ENCODE measurements at regions not wholly inside any gene's neighbourhood (a gene's known extent, or its start where the extent isn't known, plus 50 kb on each side); places are given as distances from the start of the nearest gene placed in this dataset.
"Not testable (repeated sequence)": the region's sequence is repeated elsewhere in the genome, so short reads cannot be mapped to it uniquely, and the experiment has no call there.

DNA sequence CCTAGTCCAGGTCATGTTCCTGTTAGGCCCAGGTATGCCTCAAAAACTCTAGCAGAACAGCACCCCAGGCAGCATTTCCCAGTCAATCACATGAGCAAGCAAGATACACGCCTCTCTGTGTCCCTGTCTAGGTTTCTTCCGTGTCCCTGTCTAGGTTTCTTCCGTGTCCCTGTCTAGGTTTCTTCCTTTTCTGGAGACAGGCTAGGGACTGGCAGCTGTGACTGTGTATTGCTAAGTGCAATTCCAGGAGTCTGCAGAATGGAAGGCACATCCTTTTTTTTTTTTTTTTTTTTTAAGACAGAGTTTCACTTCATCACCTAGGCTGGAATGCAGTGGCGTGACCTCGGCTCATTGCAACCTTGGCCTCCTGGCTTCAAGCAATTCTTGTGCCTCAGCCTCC, 77.6 kb downstream of the SETD4 start:
- in situ Hi-C loops (cut with HindIII; ENCODE audit: low sequenced_read_pairs): no loop called here

DNA sequence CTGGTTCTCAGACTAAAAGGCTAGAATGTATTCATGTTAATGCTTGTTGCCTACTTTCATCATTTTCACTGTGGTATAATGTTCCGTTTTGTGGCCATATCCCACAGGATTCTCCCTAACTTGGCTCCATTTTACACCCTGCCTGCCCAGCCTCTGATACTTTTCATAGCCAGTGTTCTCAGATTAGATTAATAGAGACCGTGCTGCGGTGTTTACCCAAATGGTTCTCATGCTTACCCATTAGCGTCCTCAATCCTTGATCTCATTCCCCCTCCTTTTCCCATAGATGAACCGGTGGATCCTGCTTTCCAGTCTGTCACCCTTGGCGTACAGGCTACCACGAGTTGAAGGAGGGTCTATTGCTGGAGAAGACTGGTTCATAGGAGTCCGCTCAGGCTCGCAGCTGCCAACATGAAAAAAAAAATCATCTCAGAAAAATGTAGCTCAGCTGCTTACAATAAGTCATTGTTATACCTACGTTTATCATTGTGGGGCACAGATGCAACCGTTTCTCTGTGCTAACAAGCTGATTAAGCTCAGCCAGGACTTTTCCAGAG, 78.7 kb downstream of the SETD4 start:
- in situ Hi-C loops (cut with HindIII; ENCODE audit: low sequenced_read_pairs): no loop called here

DNA sequence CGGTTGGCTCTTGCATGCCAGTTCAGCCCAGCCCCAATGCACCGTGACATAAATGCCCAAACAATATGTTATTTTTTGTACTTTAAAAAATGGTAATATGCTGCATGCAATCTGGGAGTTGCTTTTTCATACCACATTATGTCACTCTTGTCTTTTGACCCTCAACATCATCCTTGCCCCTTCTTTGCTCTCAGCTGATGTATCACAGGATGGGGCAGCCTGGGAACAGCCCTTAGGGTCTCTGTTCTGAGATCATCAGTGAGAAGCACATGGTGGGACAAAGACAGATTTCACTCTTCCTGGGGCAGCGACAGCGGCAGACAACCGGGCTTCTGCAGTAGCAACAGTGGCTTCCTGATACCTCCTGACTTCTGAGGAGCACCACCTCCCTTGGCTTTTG, 79.5 kb downstream of the SETD4 start:
- in situ Hi-C loops (cut with HindIII; ENCODE audit: low sequenced_read_pairs): no loop called here

DNA sequence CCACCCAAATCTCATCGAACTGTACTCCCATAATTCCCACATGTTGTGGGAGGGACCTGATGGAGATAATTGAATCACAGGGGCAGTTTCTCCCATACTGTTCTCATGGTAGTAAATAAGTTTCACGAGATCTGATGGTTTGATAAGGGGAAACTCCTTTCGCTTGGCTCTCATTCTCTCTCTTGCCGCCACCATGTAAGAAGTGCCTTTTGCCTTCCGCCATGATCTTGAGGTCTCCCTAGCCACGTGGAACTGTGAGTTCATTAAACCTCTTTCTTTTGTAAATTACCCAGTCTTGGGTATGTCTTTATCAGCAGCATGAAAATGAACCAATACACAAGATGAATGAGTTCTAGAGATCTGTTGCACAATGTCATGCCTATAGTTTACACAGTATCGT, 82.5 kb downstream of the SETD4 start:
- in situ Hi-C loops (cut with HindIII; ENCODE audit: low sequenced_read_pairs): not testable (repeated sequence)

DNA sequence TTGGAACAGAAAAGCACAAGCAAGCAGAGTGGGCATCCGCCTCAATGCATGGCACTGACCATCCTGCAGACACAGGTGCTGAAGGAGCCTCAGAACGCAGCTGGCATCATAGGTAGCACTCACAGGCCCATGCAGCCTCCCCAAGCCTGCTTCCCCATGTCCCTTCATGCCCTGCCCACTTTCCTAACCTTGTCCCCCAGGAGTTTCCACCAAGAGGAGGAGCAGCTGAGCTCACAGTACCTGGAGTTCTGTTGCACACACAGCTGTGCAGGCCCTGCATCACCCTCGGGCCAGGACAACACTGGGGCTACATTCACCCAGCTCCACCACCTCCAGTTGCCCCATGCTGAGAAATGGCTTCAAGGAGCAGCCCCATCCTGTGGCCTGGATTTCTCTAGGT, 83.4 kb downstream of the SETD4 start:
- in situ Hi-C loops (cut with HindIII; ENCODE audit: low sequenced_read_pairs): no loop called here

DNA sequence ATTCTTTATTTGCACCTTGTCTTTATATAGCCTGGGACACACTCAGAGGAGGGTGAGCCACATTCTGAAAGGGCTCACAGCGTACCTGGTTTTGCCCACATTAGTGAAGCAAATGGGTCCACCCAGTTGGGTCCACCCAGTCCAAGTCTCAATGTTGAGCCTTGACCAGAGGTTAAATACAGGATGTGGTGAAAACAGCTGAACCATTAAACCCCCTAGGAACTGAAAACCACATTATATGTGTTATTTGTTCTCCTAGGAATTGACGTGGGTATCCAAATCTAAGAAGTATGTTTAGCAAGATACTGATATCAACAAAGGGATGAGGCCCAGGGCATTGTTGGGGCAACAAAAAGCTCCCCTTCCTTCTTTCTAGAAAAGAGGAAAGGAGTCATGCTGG, 83.8 kb downstream of the SETD4 start:
- in situ Hi-C loops (cut with HindIII; ENCODE audit: low sequenced_read_pairs): no loop called here

DNA sequence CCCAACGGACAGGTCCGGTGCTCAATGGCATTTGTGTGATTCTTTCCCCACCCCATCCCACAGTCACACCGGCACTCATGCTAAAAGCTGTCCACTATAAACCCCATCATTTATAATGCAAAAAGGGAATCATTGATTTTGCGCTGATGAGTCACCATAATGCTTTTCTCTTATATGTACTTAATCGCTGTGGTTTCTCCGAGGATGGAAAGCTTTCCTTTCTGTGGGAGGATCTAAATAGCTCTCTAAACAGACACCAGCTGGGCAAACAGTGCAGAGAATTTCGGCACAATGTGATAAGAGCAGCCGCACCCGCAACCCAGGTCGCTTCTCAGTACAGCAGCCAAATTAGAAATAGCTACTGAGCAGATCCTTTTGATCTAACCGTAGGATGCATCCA, 85.6 kb downstream of the SETD4 start:
- in situ Hi-C loops (cut with HindIII; ENCODE audit: low sequenced_read_pairs): no loop called here

DNA sequence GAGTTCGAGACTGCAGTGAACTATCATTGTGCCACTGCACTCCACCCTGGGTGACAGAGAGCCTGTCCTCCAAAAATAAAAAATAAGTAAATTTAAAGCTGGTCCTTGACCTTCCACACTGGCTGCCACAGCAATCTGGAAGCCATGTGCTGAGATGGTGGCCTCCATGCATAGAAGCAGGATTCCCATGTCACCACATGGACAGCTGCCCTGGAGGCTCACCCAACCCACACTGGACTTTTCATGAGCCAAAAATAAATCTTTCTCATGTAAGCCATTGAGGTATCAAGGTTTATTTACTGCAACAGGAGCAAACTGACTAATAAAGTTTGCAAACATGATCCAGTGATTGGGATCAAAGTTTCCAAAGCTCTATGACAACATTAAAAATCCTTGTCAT, 88.5 kb downstream of the SETD4 start:
- in situ Hi-C loops (cut with HindIII; ENCODE audit: low sequenced_read_pairs): no loop called here

DNA sequence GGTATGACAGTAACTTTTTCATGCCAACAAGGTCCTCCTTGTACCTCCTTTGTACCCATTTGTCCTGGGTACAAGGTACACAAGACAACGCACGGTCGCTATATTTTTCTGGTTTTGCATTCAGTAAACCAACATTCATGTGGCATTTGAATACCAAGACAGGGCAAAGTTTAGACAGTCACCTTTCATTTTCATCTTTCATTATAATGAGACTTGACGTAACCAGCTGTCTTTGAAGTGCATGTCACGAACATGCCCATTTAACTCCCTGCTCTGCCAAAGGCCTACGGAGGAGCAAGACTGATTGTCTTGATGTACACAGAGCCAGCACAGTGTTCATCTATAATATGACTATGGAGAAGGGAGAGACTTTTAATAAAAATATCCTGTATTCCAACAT, 91.0 kb downstream of the SETD4 start:
- in situ Hi-C loops (cut with HindIII; ENCODE audit: low sequenced_read_pairs): no loop called here

DNA sequence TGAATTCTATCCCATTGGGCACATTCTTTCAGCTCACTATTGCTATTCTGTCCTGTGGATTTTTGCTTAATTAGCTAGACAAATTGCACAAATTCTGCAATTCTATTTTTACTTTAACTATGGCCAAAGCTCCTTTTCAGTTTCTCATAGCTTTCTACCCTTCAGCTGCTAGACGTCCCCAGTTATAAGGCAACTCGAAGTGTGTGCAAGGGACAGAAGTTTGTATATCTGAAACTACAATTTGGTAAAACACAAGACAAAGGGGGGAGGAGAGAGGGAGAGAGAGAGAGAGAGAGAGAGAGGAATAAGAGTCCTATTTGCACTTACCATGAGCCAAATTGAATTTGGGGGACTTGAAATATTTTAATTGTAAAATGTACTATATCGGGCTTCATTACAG, 91.8 kb downstream of the SETD4 start:
- in situ Hi-C loops (cut with HindIII; ENCODE audit: low sequenced_read_pairs): no loop called here

DNA sequence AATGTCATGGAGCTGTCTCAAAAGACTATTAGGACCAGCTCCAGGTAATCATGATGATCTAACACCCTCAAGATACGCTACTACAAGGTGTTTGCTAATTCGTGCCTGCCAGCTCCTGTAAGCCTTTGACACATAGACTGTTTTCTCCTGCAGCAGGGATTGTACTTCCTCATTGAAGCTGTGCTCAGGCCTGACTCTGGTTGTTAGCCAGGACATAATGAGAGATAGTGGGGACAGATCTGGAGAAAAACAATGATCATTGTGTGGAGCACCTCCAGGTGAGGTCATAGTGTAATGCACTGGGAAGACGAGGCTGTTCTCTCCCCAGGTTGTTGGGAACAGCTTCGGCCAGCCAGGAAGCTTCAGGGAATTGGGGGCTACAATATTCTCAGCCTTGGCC, 94.6 kb downstream of the SETD4 start:
- in situ Hi-C loops (cut with HindIII; ENCODE audit: low sequenced_read_pairs): no loop called here

DNA sequence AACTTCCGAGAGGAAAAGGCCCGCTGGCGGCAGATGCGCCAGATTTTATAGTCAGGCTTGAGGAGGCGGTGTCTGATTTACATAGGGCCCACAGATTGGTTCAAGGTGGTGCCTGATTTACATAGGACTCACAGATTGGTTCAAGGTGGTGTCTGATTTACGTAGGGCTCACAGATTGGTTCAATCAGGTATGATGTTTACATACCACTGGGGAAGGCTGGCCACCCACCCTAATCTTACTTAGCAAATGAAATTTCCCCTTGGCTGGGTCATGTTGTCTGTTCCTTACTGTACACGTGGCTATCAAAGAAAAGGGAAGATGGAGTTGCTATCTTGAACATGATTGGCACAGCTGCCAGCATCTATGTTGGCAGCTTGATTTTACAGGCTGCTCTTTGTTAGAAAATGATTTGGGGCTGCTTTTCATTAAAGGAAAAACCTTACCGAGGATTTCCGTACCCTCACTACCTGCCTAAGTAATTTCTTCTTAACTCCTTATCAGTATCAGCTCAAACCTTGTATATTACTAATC, 96.3 kb downstream of the SETD4 start:
- in situ Hi-C loops (cut with HindIII; ENCODE audit: low sequenced_read_pairs): no loop called here

DNA sequence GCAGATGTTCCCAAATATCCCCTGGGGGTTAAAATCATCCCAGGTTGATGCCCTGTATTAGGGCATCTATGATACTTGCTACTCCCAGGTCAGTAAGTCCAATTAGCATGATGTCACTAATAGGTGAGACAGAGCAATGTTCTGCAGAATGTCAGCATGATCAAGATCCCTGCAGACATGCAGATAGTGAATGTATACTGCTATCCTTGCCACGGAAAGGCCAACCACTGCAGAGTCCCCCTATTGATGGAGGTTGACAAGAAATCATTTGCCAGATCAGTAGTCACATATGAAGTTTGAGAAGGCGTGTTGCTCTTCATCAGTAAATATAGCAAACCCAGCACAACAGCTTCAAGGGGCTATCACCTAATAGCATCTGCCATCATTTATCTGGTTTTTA, 97.4 kb downstream of the SETD4 start:
- in situ Hi-C loops (cut with HindIII; ENCODE audit: low sequenced_read_pairs): no loop called here

DNA sequence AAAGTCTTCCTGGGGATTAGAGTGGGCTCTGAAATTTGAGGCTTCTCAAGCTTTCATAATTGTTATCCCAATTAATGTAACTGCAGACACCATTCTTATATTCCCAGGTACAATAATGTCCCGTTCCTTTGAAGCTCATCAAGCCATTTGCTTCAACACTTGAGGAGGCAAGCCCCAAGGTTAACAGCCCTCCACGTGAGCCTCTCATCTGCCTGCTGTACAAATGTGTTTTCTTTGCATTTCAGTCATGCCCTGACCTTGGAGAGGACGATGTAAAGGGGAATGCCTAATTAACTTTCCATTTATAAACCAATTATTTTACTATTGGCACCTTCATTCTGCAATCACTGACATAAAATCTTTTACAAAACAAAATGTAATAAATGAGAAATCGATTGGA, 106.3 kb downstream of the SETD4 start:
- in situ Hi-C loops (cut with HindIII; ENCODE audit: low sequenced_read_pairs): loop anchor here (5.0 kb wide), 1 partner anchor 82 kb away; no protein-coding TSS in a partner anchor

DNA sequence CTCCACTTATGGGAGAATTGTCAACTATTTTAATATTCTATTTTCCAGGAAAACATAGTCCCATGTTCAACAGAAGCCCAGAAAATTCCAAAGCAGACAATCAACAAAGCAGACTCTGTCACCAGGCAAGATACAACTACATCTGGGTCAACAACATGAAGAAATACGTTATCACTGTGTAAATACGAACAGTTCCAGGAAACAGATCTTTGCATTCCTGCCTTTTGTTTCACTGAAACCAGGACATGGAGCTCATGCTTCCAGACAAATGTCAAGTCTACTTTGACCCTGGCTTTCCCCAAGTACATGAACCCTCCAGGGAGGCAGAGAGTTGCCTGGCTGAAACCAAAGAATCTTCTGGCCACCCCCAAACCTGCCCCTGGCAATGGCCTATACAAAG, 106.7 kb downstream of the SETD4 start:
- in situ Hi-C loops (cut with HindIII; ENCODE audit: low sequenced_read_pairs): loop anchor here (5.0 kb wide), 1 partner anchor 81 kb away; no protein-coding TSS in a partner anchor

DNA sequence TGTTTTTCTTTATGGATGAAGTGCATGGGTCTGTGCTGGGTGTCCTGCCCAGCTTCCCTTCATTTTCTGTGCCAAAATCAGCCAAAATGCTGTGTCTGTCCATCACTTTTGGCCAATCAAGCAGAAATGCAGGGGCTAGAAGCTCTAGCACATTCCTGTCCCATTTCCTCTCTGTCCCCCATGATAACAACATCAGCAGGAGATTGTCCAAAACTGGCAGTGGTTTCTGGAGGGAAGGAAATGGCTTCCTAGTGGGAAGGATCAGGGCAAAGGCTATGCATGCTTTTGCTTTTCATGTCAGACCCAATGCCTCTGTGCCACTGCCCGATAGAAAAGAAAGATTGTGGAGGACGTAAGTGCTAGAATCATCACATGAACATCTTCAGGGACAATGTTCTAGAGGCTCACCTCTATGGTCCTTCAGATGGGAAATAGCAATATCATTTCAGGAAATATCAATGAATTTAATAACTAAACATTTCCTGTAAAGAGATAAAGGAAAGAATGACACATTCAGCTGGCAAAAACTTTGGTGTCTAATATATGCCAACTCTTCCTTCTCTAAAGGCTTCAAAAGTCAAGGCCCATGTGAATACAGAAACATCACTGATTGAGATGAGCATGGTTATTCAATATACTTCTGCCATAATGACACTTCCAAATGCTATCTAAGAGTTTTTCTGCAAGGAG, 107.5 kb downstream of the SETD4 start:
- in situ Hi-C loops (cut with HindIII; ENCODE audit: low sequenced_read_pairs): loop anchor here (5.0 kb wide), 1 partner anchor 80 kb away; no protein-coding TSS in a partner anchor

DNA sequence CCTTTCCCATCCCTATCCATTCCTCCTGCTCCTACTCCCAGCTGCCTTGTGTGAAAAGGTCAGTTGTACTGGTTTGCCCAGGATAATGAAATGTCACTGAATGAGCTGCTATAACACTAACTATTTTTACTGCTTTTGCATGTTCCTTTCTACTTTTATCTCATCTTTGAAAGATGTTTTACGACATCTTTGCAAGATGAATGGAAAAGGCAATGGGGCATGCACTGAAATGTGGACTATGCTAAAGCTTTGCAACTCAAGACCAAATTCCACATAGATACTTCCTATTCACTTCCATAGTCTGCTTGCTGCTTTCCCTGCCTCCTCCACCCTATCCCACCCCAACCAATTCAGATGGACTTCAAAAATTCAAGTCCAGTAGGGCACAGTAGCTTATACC, 111.3 kb downstream of the SETD4 start:
- in situ Hi-C loops (cut with HindIII; ENCODE audit: low sequenced_read_pairs): no loop called here

DNA sequence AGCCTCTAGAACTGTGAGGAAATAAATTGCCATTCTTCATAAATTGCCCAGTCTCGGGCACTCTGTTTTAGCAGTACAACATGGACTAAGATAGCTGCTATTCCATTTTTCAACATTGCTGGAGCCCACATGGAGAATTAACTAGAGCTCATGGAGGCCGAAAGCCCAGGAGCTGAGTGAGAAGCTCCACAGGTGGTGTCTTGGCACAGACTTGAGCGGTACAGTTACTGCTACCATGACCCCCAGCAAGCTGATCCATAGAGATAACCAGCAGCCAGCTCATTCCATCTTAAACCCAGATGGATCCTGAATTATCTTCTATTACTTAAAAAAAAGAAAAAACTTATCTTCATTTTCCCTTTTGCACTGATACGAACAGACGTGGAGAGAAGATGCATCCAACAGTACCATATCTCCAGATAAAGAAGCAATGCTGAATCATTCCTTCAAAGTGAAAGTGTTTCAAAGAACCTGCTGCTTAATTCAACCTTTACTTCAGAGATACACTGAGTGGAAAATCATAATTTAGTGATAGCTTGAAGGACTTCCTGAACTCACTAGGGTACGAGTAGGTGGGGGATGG, 115.1 kb downstream of the SETD4 start:
- in situ Hi-C loops (cut with HindIII; ENCODE audit: low sequenced_read_pairs): no loop called here

DNA sequence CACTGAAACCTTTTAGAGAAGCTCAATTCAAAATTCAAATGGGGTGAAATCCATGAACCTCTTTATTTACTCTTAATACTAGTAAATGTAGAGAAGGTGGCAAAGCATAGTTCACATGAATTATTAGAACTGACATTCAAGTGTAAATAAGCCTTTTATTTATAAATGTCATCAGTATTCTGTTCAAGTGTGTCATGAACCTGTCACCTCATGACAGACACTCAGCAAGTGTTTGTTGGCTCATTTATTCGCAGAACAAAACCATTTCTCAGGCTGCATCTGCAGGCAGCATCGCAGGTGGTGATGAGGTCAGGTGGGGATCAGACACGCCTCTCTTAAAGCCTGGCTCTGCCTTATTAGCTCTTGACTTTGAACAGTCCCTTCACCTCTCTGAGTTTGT, 116.6 kb downstream of the SETD4 start:
- in situ Hi-C loops (cut with HindIII; ENCODE audit: low sequenced_read_pairs): no loop called here

DNA sequence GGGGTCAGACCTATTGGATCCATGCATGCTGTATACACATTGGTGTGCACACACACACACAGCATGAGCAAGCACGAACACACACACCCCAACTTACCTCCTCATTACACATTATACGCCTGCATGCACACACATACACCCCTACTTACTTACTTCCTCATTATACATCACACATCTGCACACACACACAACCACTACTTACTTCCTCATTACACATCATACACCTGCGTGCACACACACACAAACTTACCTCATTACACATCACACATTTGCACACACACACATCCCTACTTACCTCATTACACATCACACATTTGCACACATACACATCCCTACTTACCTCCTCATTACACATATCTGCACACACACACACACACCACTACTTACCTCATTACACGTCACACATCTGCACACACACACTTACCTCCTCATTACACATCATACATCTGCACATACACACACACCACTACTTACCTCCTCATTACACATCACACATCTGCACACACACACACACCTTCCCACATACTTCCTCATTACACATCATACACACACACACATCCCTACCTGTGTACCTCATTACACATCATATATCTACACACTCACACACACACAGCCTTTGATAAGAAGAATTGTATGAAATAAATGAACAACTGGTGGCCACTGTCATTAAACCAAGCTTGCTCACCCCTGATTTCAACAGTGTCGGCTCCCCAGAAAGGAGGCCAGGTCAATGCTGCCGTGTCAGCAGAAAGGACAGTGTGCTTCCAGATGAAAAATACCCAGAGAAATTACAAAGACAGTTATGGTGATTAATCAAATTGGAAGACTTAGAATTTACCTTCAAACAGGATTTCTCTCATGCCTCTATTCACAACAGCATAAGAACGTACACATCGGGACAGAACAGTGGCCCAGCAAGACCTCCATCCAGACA, 117.8 kb downstream of the SETD4 start:
- in situ Hi-C loops (cut with HindIII; ENCODE audit: low sequenced_read_pairs): no loop called here
